ENCODE measurements at regions not wholly inside any gene's neighbourhood (a gene's known extent, or its start where the extent isn't known, plus 50 kb on each side); places are given as distances from the start of the nearest gene placed in this dataset.
A peak's percentile ranks its signal among the peaks of the same experiment; 100 is the strongest.
"Not testable (repeated sequence)": the region's sequence is repeated elsewhere in the genome, so short reads cannot be mapped to it uniquely, and the experiment has no call there.

DNA sequence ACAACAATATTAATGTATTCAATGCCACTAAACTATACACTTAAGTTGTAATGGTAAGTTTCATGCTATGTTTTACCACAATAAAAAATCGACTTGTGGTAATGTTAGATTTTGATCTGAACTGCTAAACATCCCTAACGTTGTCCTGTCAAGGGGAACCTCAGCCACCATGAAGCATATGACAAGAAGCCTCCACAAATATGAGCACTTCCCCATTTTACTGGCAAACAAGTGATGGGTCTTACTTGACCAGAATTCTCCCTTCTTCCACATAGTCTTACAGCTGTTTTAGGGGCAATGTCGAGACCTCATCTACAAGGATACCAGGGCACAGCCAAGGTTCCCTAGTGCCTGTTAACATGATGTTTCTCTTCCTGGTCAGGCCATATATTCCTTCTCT lies 124.2 kb upstream of the ABI3BP start:
- no peak for DNase-seq (ENCODE audit: low read depth in 1 of 2, low spot score in 1 of 2)
- ATAC-seq = no peak
- FAIRE-seq = no peak
- ChIA-PET CTCF (no interaction called here), POLR2A (no interaction called here)
- H3K4me3 ChIP-seq = no peak overlapping the region
- WGBS (ENCODE audit: missing lambda C conversion rate) = 46% methylated on average over 3 of the region's 3 CpGs
- 0 out of 6 replicates have a peak overlapping the region, but pooled peaks of 1 of the 2 experiments have one; percentile 21 for H3K27ac ChIP-seq
- H3K4me1 ChIP-seq = peaks cover 21% of the 10 kb centered on the region; the same call in 2 of the 3 replicates
- H3K4me2 ChIP-seq = no peak overlapping the region
- peaks cover 5% of the 10 kb centered on the region; the same call in 1 of the 3 replicates for H3K9me3 ChIP-seq
- TF ChIP-seq CBX8 (IDR thresholded peaks at IDR 0.05) (no peak), ZSCAN20 (CRISPR knock-in tag; IDR thresholded peaks at IDR 0.05) (no peak), HOXB13 (CRISPR knock-in tag; IDR thresholded peaks at IDR 0.05; ENCODE audit: low read depth) (no peak), PBX3 (IDR thresholded peaks at IDR 0.05) (no peak), RAD21 (conservative IDR thresholded peaks at IDR 0.05 in 1 of 2, IDR thresholded peaks at IDR 0.05 in 1 of 2) (no peak), CBX2 (IDR thresholded peaks at IDR 0.05; ENCODE audit: borderline replicate concordance, low read depth) (no peak), RARB (CRISPR knock-in tag; IDR thresholded peaks at IDR 0.05) (no peak), NFE2L2 (conservative IDR thresholded peaks at IDR 0.05; ENCODE audit: low read length) (no peak), POLR2A (IDR thresholded peaks at IDR 0.05; ENCODE audit: low read length) (no peak), POLR2AphosphoS2 (conservative IDR thresholded peaks at IDR 0.05; ENCODE audit: low read length) (no peak), SREBF2 (IDR thresholded peaks at IDR 0.05) (no peak), MAFK (IDR thresholded peaks at IDR 0.05; ENCODE audit: partially characterized antibody) (no peak), CTCF (IDR thresholded peaks at IDR 0.05) (no peak), RNF2 (IDR thresholded peaks at IDR 0.05; ENCODE audit: borderline replicate concordance, low read depth) (no peak), NR3C1 (IDR thresholded peaks at IDR 0.05) (no peak)
- TF ChIP-seq, protein P1, sequence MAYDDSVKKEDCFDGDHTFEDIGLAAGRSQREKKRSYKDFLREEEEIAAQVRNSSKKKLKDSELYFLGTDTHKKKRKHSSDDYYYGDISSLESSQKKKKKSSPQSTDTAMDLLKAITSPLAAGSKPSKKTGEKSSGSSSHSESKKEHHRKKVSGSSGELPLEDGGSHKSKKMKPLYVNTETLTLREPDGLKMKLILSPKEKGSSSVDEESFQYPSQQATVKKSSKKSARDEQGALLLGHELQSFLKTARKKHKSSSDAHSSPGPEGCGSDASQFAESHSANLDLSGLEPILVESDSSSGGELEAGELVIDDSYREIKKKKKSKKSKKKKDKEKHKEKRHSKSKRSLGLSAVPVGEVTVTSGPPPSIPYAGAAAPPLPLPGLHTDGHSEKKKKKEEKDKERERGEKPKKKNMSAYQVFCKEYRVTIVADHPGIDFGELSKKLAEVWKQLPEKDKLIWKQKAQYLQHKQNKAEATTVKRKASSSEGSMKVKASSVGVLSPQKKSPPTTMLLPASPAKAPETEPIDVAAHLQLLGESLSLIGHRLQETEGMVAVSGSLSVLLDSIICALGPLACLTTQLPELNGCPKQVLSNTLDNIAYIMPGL (CRISPR knock-in tag; IDR thresholded peaks at IDR 0.05; ENCODE audit: borderline replicate concordance) = no peak

DNA sequence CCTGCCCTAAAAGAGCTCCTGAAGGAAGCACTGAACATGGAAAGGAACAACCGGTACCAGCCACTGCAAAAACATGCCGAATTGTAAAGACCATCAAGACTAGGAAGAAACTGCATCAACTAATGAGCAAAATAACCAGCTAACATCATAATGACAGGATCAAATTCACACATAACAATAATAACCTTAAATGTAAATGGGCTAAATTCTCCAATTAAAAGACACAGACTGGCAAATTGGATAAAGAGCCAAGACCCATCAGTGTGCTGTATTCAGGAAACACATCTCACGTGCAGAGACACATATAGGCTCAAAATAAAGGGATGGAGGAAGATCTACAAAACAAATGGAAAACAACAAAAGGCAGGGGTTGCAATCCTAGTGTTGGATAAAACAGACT lies 117.1 kb upstream of the ABI3BP start:
- H3K4me2 ChIP-seq; H3K4me1 ChIP-seq; FAIRE-seq; ATAC-seq; CTCF ChIA-PET; POLR2A ChIA-PET; H3K4me3 ChIP-seq; H3K27ac ChIP-seq; DNase-seq (ENCODE audit: low read depth in 1 of 2, low spot score in 1 of 2); H3K9me3 ChIP-seq: not testable (repeated sequence)
- 72% methylated on average over 3 of the region's 3 CpGs for WGBS (ENCODE audit: missing lambda C conversion rate)

- no peak for ATAC-seq
- H3K4me3 ChIP-seq = no peak overlapping the region
- H3K9me3 ChIP-seq = 0 out of 3 replicates have a peak, but pooled peaks cover 3% of the 10 kb centered on the region
- POLR2A ChIA-PET = no interaction called here
- CTCF ChIA-PET = no interaction called here
- no peaks in the 10 kb centered on the region for H3K4me1 ChIP-seq
- 92% methylated on average over 1 of the region's 1 CpG for WGBS (ENCODE audit: missing lambda C conversion rate)
- no peak overlapping the region for H3K27ac ChIP-seq
- no peak for FAIRE-seq
- no peak for TF ChIP-seq ZNF302 (CRISPR knock-in tag; IDR thresholded peaks at IDR 0.05)
- TF ChIP-seq CBX8 (IDR thresholded peaks at IDR 0.05) = no peak
- no peak for TF ChIP-seq TP53 (CRISPR knock-in tag; IDR thresholded peaks at IDR 0.05)
- no peak overlapping the region for H3K4me2 ChIP-seq
- no peak for DNase-seq (ENCODE audit: low read depth in 1 of 2, low spot score in 1 of 2)
Measured at GRCh38 chr3:101104321-101104720, 111.1 kb upstream of the ABI3BP start.
